Caco-2 (cell line): ENCODE measurements at regions not wholly inside any gene's neighbourhood (a gene's known extent, or its start where the extent isn't known, plus 50 kb on each side); places are given as distances from the start of the nearest gene placed in this dataset.

Experiments
- BruUV-seq: library from RNA; stranded (reverse); fragments of 400-500 nt; replicated peaks from 2 replicates; lab custom pipeline; 2021; lab: Mats Ljungman, UMichigan
- CTCF ChIA-PET: fragments of 300-600 bp; sonication (Branson Sonifier 250); formaldehyde crosslinking; loops from one replicate; lab custom pipeline; 2022; ENCODE audit warnings: antibody characterized with exemption; lab: Charles Lee
- POLR2A ChIA-PET: fragments of 300-600 bp; sonication (Branson Sonifier 250); formaldehyde crosslinking; loops from one replicate; lab custom pipeline; 2022; ENCODE audit warnings: antibody characterized with exemption; lab: Charles Lee
- DNase-seq, 2 experiments: peaks; one replicate each; pipeline versions ENCODE4 v3.0.0 to v3.0.0-alpha.2; 2020 to 2022
- H3K27me3 ChIP-seq: replicated peaks from 2 replicates; pipeline ENCODE4 v1.6.0; 2011; ENCODE audit warnings: low read length; ENCODE audit not compliant: control insufficient read depth, insufficient read depth
- H3K36me3 ChIP-seq: 2 replicates; pipeline ENCODE4 v1.5.1; 2011; ENCODE audit warnings: low read length; ENCODE audit not compliant: control insufficient read depth, insufficient read depth
- H3K4me1 ChIP-seq: fragments of 250-450 bp; sonication (Bioruptor Pico); 2 replicates; pipeline ENCODE4 v1.5.1; 2020; ENCODE audit warnings: mild to moderate bottlenecking
- H3K4me3 ChIP-seq: 2 replicates; pipeline ENCODE4 v1.5.1; 2011; ENCODE audit warnings: low read depth, mild to moderate bottlenecking, control low read depth, low read length
- H3K9me3 ChIP-seq: fragments of 250-450 bp; sonication (Bioruptor Pico); 2 replicates; pipeline ENCODE4 v1.5.1; 2020; ENCODE audit warnings: mild to moderate bottlenecking, moderate library complexity
- H3K27ac Mint-ChIP-seq: one replicate; pipeline ENCODE4 v1.8.0; 2022; ENCODE audit warnings: mixed read lengths; ENCODE audit not compliant: unreplicated experiment
- H3K27me3 Mint-ChIP-seq: one replicate; pipeline ENCODE4 v1.8.0; 2022; ENCODE audit warnings: mixed read lengths; ENCODE audit not compliant: insufficient read depth, unreplicated experiment
- H3K36me3 Mint-ChIP-seq: one replicate; pipeline ENCODE4 v1.8.0; 2022; ENCODE audit warnings: mild to moderate bottlenecking, mixed read lengths; ENCODE audit not compliant: insufficient read depth, unreplicated experiment
- H3K4me1 Mint-ChIP-seq: one replicate; pipeline ENCODE4 v1.8.0; 2022; ENCODE audit warnings: low read depth, mixed read lengths; ENCODE audit not compliant: unreplicated experiment
- H3K4me3 Mint-ChIP-seq: one replicate; pipeline ENCODE4 v1.8.0; 2022; ENCODE audit warnings: mild to moderate bottlenecking, moderate library complexity, mixed read lengths; ENCODE audit not compliant: unreplicated experiment
- H3K9me3 Mint-ChIP-seq: one replicate; pipeline ENCODE4 v1.8.0; 2022; ENCODE audit warnings: mixed read lengths; ENCODE audit not compliant: unreplicated experiment
- CTCF ChIP-seq, 2 experiments: fragments of 200-600 bp in 1 of 2; IDR thresholded peaks; 1 replicate in 1 of 2; 2 replicates in 1 of 2; pipeline versions ENCODE4 v1.5.1 to v1.8.0; 2011 to 2022; ENCODE audit warnings: antibody characterized with exemption in 1 of 2, control low read depth in 1 of 2, inconsistent platforms in 1 of 2, low read depth in 1 of 2, low read length in 1 of 2, mild to moderate bottlenecking in 1 of 2, moderate library complexity in 1 of 2; ENCODE audit not compliant: insufficient read depth in 1 of 2, severe bottlenecking in 1 of 2, unreplicated experiment in 1 of 2
- intact Hi-C: fragments of 100-400 bp; cut with micrococcal nuclease; formaldehyde crosslinking; loops from one replicate; pipeline ENCODE4 v1.10.0; 2022; ENCODE audit not compliant: unreplicated experiment

GRCh38 chr6:25175196-25175595, 104.0 kb upstream of the CARMIL1 start:
- H3K36me3 ChIP-seq, result no peaks in the 10 kb centered on the region
- intact Hi-C loops, result loop anchor here (2.0 kb wide), 1 partner anchor 104 kb away; no protein-coding TSS in a partner anchor
- DNase-seq, result peak; percentile 33 to 75
- BruUV-seq, result no TSS peak
- no peak for TF ChIP-seq CTCF (IDR thresholded peaks at IDR 0.05; ENCODE audit: insufficient read depth in 1 of 2, low read depth in 1 of 2, low read length in 1 of 2, severe bottlenecking in 1 of 2, unreplicated experiment in 1 of 2)
- CTCF ChIA-PET, result no interaction called here
- H3K27me3 ChIP-seq, result no peaks in the 10 kb centered on the region
- Mint-ChIP-seq H3K27ac (no peak overlapping the region), H3K9me3 (peaks cover 11% of the 10 kb centered on the region), H3K27me3 (no peaks in the 10 kb centered on the region), H3K4me1 (peaks cover 35% of the 10 kb centered on the region), H3K36me3 (peaks cover 8% of the 10 kb centered on the region), H3K4me3 (no peak overlapping the region)
- H3K4me3 ChIP-seq, result no peak overlapping the region
- POLR2A ChIA-PET, result no interaction called here
- H3K9me3 ChIP-seq, result no peaks in the 10 kb centered on the region
- H3K4me1 ChIP-seq, result peaks cover 30% of the 10 kb centered on the region

- peaks cover 35% of the 10 kb centered on the region for H3K4me1 Mint-ChIP-seq
- POLR2A ChIA-PET, result no interaction called here
- H3K27ac Mint-ChIP-seq, result no peak overlapping the region
- CTCF ChIA-PET, result no interaction called here
- Histone ChIP-seq H3K9me3 (no peaks in the 10 kb centered on the region), H3K27me3 (no peaks in the 10 kb centered on the region), H3K36me3 (no peaks in the 10 kb centered on the region), H3K4me3 (no peak overlapping the region), H3K4me1 (peaks cover 30% of the 10 kb centered on the region)
- no peaks in the 10 kb centered on the region for H3K27me3 Mint-ChIP-seq
- no peak for TF ChIP-seq CTCF (IDR thresholded peaks at IDR 0.05; ENCODE audit: insufficient read depth in 1 of 2, low read depth in 1 of 2, low read length in 1 of 2, severe bottlenecking in 1 of 2, unreplicated experiment in 1 of 2)
- BruUV-seq, result no TSS peak
- DNase-seq, result no peak
- intact Hi-C loops, result loop anchor here (2.0 kb wide), 1 partner anchor 105 kb away; no protein-coding TSS in a partner anchor
- H3K36me3 Mint-ChIP-seq, result peaks cover 8% of the 10 kb centered on the region
- H3K9me3 Mint-ChIP-seq, result peaks cover 11% of the 10 kb centered on the region
- H3K4me3 Mint-ChIP-seq, result no peak overlapping the region
Measured at GRCh38 chr6:25175681-25176080, 103.5 kb upstream of the CARMIL1 start.

DNA sequence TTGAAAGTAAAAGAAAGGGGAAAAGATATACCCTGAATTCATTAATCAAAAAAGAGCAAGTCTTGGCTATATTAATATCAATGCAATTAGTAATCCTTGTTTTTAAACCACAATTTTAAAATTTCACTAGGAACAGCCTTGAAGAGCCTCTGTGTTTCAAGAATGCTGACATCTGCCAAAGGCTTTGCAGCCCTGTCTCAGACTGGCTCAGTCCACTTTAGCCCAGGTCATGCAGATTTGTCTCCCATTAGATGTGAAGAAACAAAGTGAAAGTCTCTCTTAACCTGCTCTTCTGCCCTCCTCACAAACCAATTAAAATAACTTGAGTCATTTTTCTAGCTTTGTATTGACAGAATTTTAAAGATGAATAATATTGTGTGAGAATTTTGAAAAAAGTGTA, 102.7 kb upstream of the CARMIL1 start:
- POLR2A ChIA-PET, result no interaction called here
- peaks cover 11% of the 10 kb centered on the region for H3K9me3 Mint-ChIP-seq
- peaks cover 31% of the 10 kb centered on the region for H3K4me1 Mint-ChIP-seq
- CTCF ChIA-PET, result no interaction called here
- Histone ChIP-seq H3K4me3 (no peak overlapping the region), H3K9me3 (no peaks in the 10 kb centered on the region), H3K27me3 (no peaks in the 10 kb centered on the region), H3K4me1 (peaks cover 30% of the 10 kb centered on the region), H3K36me3 (no peaks in the 10 kb centered on the region)
- intact Hi-C loops, result no loop called here
- no peak overlapping the region for H3K27ac Mint-ChIP-seq
- H3K4me3 Mint-ChIP-seq, result no peak overlapping the region
- H3K27me3 Mint-ChIP-seq, result no peaks in the 10 kb centered on the region
- peaks cover 8% of the 10 kb centered on the region for H3K36me3 Mint-ChIP-seq
- no peak for DNase-seq
- BruUV-seq, result no TSS peak
- TF ChIP-seq CTCF (IDR thresholded peaks at IDR 0.05; ENCODE audit: insufficient read depth in 1 of 2, low read depth in 1 of 2, low read length in 1 of 2, severe bottlenecking in 1 of 2, unreplicated experiment in 1 of 2), result no peak
